ENCODE measurements at regions not wholly inside any gene's neighbourhood (a gene's known extent, or its start where the extent isn't known, plus 50 kb on each side); places are given as distances from the start of the nearest gene placed in this dataset.

- TF ChIP-seq, protein P1, sequence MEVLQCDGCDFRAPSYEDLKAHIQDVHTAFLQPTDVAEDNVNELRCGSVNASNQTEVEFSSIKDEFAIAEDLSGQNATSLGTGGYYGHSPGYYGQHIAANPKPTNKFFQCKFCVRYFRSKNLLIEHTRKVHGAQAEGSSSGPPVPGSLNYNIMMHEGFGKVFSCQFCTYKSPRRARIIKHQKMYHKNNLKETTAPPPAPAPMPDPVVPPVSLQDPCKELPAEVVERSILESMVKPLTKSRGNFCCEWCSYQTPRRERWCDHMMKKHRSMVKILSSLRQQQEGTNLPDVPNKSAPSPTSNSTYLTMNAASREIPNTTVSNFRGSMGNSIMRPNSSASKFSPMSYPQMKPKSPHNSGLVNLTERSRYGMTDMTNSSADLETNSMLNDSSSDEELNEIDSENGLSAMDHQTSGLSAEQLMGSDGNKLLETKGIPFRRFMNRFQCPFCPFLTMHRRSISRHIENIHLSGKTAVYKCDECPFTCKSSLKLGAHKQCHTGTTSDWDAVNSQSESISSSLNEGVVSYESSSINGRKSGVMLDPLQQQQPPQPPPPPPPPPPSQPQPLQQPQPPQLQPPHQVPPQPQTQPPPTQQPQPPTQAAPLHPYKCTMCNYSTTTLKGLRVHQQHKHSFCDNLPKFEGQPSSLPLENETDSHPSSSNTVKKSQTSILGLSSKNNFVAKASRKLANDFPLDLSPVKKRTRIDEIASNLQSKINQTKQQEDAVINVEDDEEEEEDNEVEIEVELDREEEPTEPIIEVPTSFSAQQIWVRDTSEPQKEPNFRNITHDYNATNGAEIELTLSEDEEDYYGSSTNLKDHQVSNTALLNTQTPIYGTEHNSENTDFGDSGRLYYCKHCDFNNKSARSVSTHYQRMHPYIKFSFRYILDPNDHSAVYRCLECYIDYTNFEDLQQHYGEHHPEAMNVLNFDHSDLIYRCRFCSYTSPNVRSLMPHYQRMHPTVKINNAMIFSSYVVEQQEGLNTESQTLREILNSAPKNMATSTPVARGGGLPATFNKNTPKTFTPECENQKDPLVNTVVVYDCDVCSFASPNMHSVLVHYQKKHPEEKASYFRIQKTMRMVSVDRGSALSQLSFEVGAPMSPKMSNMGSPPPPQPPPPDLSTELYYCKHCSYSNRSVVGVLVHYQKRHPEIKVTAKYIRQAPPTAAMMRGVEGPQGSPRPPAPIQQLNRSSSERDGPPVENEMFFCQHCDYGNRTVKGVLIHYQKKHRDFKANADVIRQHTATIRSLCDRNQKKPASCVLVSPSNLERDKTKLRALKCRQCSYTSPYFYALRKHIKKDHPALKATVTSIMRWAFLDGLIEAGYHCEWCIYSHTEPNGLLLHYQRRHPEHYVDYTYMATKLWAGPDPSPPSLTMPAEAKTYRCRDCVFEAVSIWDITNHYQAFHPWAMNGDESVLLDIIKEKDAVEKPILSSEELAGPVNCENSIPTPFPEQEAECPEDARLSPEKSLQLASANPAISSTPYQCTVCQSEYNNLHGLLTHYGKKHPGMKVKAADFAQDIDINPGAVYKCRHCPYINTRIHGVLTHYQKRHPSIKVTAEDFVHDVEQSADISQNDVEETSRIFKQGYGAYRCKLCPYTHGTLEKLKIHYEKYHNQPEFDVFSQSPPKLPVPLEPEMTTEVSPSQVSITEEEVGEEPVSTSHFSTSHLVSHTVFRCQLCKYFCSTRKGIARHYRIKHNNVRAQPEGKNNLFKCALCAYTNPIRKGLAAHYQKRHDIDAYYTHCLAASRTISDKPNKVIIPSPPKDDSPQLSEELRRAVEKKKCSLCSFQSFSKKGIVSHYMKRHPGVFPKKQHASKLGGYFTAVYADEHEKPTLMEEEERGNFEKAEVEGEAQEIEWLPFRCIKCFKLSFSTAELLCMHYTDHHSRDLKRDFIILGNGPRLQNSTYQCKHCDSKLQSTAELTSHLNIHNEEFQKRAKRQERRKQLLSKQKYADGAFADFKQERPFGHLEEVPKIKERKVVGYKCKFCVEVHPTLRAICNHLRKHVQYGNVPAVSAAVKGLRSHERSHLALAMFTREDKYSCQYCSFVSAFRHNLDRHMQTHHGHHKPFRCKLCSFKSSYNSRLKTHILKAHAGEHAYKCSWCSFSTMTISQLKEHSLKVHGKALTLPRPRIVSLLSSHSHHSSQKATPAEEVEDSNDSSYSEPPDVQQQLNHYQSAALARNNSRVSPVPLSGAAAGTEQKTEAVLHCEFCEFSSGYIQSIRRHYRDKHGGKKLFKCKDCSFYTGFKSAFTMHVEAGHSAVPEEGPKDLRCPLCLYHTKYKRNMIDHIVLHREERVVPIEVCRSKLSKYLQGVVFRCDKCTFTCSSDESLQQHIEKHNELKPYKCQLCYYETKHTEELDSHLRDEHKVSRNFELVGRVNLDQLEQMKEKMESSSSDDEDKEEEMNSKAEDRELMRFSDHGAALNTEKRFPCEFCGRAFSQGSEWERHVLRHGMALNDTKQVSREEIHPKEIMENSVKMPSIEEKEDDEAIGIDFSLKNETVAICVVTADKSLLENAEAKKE (CRISPR knock-in tag; IDR thresholded peaks at IDR 0.05): no peak
- TF ChIP-seq ZNF114 (CRISPR knock-in tag; IDR thresholded peaks at IDR 0.05): no peak
- TF ChIP-seq, protein P2, sequence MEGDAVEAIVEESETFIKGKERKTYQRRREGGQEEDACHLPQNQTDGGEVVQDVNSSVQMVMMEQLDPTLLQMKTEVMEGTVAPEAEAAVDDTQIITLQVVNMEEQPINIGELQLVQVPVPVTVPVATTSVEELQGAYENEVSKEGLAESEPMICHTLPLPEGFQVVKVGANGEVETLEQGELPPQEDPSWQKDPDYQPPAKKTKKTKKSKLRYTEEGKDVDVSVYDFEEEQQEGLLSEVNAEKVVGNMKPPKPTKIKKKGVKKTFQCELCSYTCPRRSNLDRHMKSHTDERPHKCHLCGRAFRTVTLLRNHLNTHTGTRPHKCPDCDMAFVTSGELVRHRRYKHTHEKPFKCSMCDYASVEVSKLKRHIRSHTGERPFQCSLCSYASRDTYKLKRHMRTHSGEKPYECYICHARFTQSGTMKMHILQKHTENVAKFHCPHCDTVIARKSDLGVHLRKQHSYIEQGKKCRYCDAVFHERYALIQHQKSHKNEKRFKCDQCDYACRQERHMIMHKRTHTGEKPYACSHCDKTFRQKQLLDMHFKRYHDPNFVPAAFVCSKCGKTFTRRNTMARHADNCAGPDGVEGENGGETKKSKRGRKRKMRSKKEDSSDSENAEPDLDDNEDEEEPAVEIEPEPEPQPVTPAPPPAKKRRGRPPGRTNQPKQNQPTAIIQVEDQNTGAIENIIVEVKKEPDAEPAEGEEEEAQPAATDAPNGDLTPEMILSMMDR (conservative IDR thresholded peaks at IDR 0.05; ENCODE audit: low read depth in 2 of 2): no peak
- no peak for TF ChIP-seq POLR2AphosphoS5 (IDR thresholded peaks at IDR 0.05; ENCODE audit: low read depth)
- TF ChIP-seq NANOG (IDR thresholded peaks at IDR 0.05; ENCODE audit: borderline replicate concordance): no peak
Observed at GRCh38 chr6:115053169-115053860, 710.5 kb upstream of the HS3ST5 start (continued).

- H3K27me3 ChIP-seq (ENCODE audit: insufficient read depth): no peaks in the 10 kb centered on the region
- no peak for ATAC-seq
- TF ChIP-seq ZNF114 (CRISPR knock-in tag; IDR thresholded peaks at IDR 0.05): no peak
- TF ChIP-seq, protein P2 (conservative IDR thresholded peaks at IDR 0.05; ENCODE audit: low read depth in 2 of 2): peak in 1 of 2 experiments; percentile 51; a peak in 2 of 4 replicates
Observed at GRCh38 chr6:115016593-115016992, 673.8 kb upstream of the HS3ST5 start.

More at GRCh38 chr6:115016593-115016992, 673.8 kb upstream of the HS3ST5 start:
- Mint-ChIP-seq H3K4me3 (no peak overlapping the region), H3K27me3 (ENCODE audit: insufficient read depth, low read depth, poor library complexity) (no peaks in the 10 kb centered on the region), H3K4me1 (no peaks in the 10 kb centered on the region), H3K36me3 (ENCODE audit: low read depth) (peaks cover 4% of the 10 kb centered on the region; the same call in 2 of the 3 replicates), H3K9me3 (peaks cover 23% of the 10 kb centered on the region), H3K27ac (no peak overlapping the region)
- Histone ChIP-seq H3K4me2 (no peak overlapping the region), H3K36me3 (ENCODE audit: insufficient read depth) (no peaks in the 10 kb centered on the region; the same call in 1 of the 2 replicates), H3K4me3 (no peak overlapping the region), H3K27ac (ENCODE audit: low read depth) (no peak overlapping the region), H3K4me1 (ENCODE audit: insufficient read depth) (no peaks in the 10 kb centered on the region), H2AFZ (no peak overlapping the region), H3F3A (replicated peaks; ENCODE audit: low read depth) (no peaks in the 10 kb centered on the region), H3K79me2 (replicated peaks; ENCODE audit: insufficient read depth) (no peaks in the 10 kb centered on the region), H3K9me2 (ENCODE audit: insufficient read depth) (no peaks in the 10 kb centered on the region), H4K20me1 (replicated peaks; ENCODE audit: insufficient read depth) (no peaks in the 10 kb centered on the region)
- no peak for DNase-seq (ENCODE audit: low spot score)

All from GM23338 (cell line).